HepG2 (cell line): ENCODE measurements at regions not wholly inside any gene's neighbourhood (a gene's known extent, or its start where the extent isn't known, plus 50 kb on each side); places are given as distances from the start of the nearest gene placed in this dataset.

Experiments
- ATF1 ChIP-seq: IDR thresholded peaks from 2 replicates; pipeline ENCODE4 v1.6.1; 2016; ENCODE audit warnings: mild to moderate bottlenecking, control low read depth
- CEBPG ChIP-seq: IDR thresholded peaks from 2 replicates; pipeline ENCODE4 v1.6.1; 2016
- DMAP1 ChIP-seq: IDR thresholded peaks from 2 replicates; pipeline ENCODE4 v1.6.1; 2016
- DR1 ChIP-seq: sonication (generic); formaldehyde crosslinking; IDR thresholded peaks from 2 replicates; pipeline ENCODE4 v1.8.0; 2021; ENCODE audit warnings: mild to moderate bottlenecking, missing genetic modification reagents, inconsistent platforms
- KAT8 ChIP-seq: IDR thresholded peaks from 2 replicates; pipeline ENCODE4 v1.6.1; 2016; ENCODE audit warnings: missing genetic modification reagents, missing compliant biosample characterization
- KDM1A ChIP-seq: IDR thresholded peaks from 2 replicates; pipeline ENCODE4 v1.6.1; 2016; ENCODE audit warnings: missing compliant biosample characterization
- PHF20 ChIP-seq: sonication (generic); formaldehyde crosslinking; IDR thresholded peaks from 2 replicates; pipeline ENCODE4 v1.5.0; 2020; ENCODE audit warnings: mild to moderate bottlenecking, missing genetic modification reagents
- POLR2G ChIP-seq: fragments of 200-400 bp; formaldehyde crosslinking; IDR thresholded peaks from 2 replicates; pipeline ENCODE4 v1.6.1; 2018; ENCODE audit warnings: mild to moderate bottlenecking, low read depth, low read length, moderate library complexity
- RFX5 ChIP-seq: IDR thresholded peaks from 2 replicates; pipeline ENCODE4 v1.6.1; 2011; ENCODE audit warnings: low read depth, low read length, improper control_type of control experiment
- SKI ChIP-seq: fragments of 450-650 bp; IDR thresholded peaks from one replicate; pipeline ENCODE4 v1.6.1; 2018; ENCODE audit warnings: mild to moderate bottlenecking; ENCODE audit not compliant: partially characterized antibody
- SP5 ChIP-seq: IDR thresholded peaks from 2 replicates; pipeline ENCODE4 v1.6.1; 2016; ENCODE audit warnings: low read depth, borderline replicate concordance
- SYNCRIP ChIP-seq: fragments of 200-400 bp; formaldehyde crosslinking; IDR thresholded peaks from 2 replicates; pipeline ENCODE4 v1.6.1; 2018; ENCODE audit warnings: mild to moderate bottlenecking, low read depth, low read length; ENCODE audit not compliant: insufficient read depth
- TMF1 ChIP-seq: sonication (generic); formaldehyde crosslinking; IDR thresholded peaks from 2 replicates; pipeline ENCODE4 v1.8.1; 2022; ENCODE audit warnings: low read depth, missing genetic modification reagents
- ZKSCAN5 ChIP-seq: sonication (generic); formaldehyde crosslinking; IDR thresholded peaks from 2 replicates; pipeline ENCODE4 v1.5.1; 2020; ENCODE audit warnings: mild to moderate bottlenecking, missing genetic modification reagents
- ZNF260 ChIP-seq: sonication (generic); formaldehyde crosslinking; IDR thresholded peaks from 2 replicates; pipeline ENCODE4 v1.4.0; 2020; ENCODE audit warnings: missing genetic modification reagents, low read depth, mild to moderate bottlenecking, borderline replicate concordance
- ZNF3 ChIP-seq: IDR thresholded peaks from 2 replicates; pipeline ENCODE4 v1.7.0; 2017; ENCODE audit warnings: inconsistent platforms
- ZNF549 ChIP-seq: sonication (generic); formaldehyde crosslinking; IDR thresholded peaks from 2 replicates; pipeline ENCODE4 v1.5.0; 2020; ENCODE audit warnings: missing genetic modification reagents
- ZNF598 ChIP-seq: sonication (generic); formaldehyde crosslinking; IDR thresholded peaks from 2 replicates; pipeline ENCODE4 v1.5.1; 2020; ENCODE audit warnings: mild to moderate bottlenecking, missing genetic modification reagents, borderline replicate concordance
- ZSCAN21 ChIP-seq: sonication (generic); formaldehyde crosslinking; IDR thresholded peaks from 2 replicates; pipeline ENCODE4 v1.8.0; 2022; ENCODE audit warnings: mild to moderate bottlenecking, missing genetic modification reagents, moderate library complexity, borderline replicate concordance
- ZSCAN25 ChIP-seq: sonication (generic); formaldehyde crosslinking; IDR thresholded peaks from 2 replicates; pipeline ENCODE4 v1.8.0; 2022; ENCODE audit warnings: mild to moderate bottlenecking, missing genetic modification reagents
- ZSCAN29 ChIP-seq: sonication (generic); formaldehyde crosslinking; conservative IDR thresholded peaks from 2 replicates; pipeline ENCODE4 v1.4.0; 2020; ENCODE audit warnings: mild to moderate bottlenecking, missing genetic modification reagents
- TF ChIP-seq, protein P1 (sequence below): sonication (generic); formaldehyde crosslinking; IDR thresholded peaks from 2 replicates; pipeline ENCODE4 v1.5.1; 2020; ENCODE audit warnings: missing genetic modification reagents, mild to moderate bottlenecking, borderline replicate concordance
- TF ChIP-seq, protein P2 (sequence below): sonication (generic); formaldehyde crosslinking; IDR thresholded peaks from 2 replicates; pipeline ENCODE4 v1.8.1; 2023; ENCODE audit warnings: mild to moderate bottlenecking, missing genetic modification reagents
- TF ChIP-seq, protein P3 (sequence below): sonication (generic); formaldehyde crosslinking; IDR thresholded peaks from 2 replicates; pipeline ENCODE4 v1.4.0; 2020; ENCODE audit warnings: missing genetic modification reagents, borderline replicate concordance

DNA sequence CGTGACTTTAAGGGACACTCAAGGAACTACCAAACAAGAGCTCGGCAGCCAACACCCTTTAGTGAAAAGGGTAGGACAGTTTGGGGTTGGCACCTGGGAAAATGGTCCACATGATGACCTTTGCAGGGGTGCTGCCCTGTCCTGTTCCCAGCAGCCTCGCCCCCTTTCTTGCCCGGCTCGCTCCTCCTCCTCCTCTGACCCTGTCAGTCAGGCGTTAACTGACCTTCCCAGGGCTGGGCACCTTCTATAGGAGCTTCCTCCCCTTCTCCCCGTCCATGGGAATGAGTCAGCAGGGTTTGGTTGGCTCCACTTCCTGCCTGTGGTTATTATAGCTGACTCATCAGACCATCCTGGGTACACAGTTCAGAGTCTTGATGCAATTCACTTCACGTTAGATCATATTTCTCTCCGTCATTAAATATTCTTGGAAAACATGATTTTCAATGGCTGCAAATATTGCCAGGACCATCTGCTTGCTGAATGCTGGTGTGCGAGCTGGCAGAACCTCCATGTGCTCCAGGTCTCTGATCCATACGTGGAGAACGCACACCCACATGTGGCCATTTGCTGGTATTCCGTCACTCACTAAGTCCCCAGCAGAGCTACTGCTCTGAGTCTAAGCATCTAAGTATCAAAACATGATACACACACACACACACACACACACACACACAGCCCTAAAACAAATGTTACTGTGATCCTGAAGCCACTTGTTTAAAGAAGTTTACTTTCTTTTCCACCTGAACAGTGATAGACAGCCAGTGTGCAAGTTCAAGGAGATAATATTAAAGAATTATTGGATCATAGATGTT is 185.0 kb downstream of the ANAPC1 start (continued):
- TF ChIP-seq SYNCRIP (no peak), ZNF598 (no peak), PHF20 (CRISPR knock-in tag) (no peak; the same call in none of the 2 replicates), SP5 (CRISPR knock-in tag) (peak; percentile 51; the same call in 1 of the 2 replicates), ZNF260 (CRISPR knock-in tag) (no peak), ATF1 (no peak), SKI (peak; percentile 27), KDM1A (CRISPR knock-in tag) (no peak), ZKSCAN5 (CRISPR knock-in tag) (no peak), POLR2G (peak; percentile 54; the same call in 1 of the 2 replicates), CEBPG (CRISPR knock-in tag) (peak; percentile 73), RFX5 (peak; percentile 72; the same call in 1 of the 2 replicates), ZNF549 (CRISPR knock-in tag) (no peak), TMF1 (CRISPR knock-in tag) (no peak), DMAP1 (CRISPR knock-in tag) (peak; percentile 92), KAT8 (CRISPR knock-in tag) (peak; percentile 86), ZSCAN25 (CRISPR knock-in tag) (peak; percentile 89), ZNF3 (CRISPR knock-in tag) (no peak), ZSCAN29 (CRISPR knock-in tag) (0 out of 2 replicates have a peak, but pooled peaks have one; percentile 25), ZSCAN21 (CRISPR knock-in tag) (peak; percentile 60; the same call in 1 of the 2 replicates), DR1 (no peak)
- TF ChIP-seq, protein P1, sequence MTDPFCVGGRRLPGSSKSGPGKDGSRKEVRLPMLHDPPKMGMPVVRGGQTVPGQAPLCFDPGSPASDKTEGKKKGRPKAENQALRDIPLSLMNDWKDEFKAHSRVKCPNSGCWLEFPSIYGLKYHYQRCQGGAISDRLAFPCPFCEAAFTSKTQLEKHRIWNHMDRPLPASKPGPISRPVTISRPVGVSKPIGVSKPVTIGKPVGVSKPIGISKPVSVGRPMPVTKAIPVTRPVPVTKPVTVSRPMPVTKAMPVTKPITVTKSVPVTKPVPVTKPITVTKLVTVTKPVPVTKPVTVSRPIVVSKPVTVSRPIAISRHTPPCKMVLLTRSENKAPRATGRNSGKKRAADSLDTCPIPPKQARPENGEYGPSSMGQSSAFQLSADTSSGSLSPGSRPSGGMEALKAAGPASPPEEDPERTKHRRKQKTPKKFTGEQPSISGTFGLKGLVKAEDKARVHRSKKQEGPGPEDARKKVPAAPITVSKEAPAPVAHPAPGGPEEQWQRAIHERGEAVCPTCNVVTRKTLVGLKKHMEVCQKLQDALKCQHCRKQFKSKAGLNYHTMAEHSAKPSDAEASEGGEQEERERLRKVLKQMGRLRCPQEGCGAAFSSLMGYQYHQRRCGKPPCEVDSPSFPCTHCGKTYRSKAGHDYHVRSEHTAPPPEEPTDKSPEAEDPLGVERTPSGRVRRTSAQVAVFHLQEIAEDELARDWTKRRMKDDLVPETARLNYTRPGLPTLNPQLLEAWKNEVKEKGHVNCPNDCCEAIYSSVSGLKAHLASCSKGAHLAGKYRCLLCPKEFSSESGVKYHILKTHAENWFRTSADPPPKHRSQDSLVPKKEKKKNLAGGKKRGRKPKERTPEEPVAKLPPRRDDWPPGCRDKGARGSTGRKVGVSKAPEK: no peak
- TF ChIP-seq, protein P2, sequence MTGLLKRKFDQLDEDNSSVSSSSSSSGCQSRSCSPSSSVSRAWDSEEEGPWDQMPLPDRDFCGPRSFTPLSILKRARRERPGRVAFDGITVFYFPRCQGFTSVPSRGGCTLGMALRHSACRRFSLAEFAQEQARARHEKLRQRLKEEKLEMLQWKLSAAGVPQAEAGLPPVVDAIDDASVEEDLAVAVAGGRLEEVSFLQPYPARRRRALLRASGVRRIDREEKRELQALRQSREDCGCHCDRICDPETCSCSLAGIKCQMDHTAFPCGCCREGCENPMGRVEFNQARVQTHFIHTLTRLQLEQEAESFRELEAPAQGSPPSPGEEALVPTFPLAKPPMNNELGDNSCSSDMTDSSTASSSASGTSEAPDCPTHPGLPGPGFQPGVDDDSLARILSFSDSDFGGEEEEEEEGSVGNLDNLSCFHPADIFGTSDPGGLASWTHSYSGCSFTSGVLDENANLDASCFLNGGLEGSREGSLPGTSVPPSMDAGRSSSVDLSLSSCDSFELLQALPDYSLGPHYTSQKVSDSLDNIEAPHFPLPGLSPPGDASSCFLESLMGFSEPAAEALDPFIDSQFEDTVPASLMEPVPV (CRISPR knock-in tag): peak; percentile 71
- TF ChIP-seq, protein P3, sequence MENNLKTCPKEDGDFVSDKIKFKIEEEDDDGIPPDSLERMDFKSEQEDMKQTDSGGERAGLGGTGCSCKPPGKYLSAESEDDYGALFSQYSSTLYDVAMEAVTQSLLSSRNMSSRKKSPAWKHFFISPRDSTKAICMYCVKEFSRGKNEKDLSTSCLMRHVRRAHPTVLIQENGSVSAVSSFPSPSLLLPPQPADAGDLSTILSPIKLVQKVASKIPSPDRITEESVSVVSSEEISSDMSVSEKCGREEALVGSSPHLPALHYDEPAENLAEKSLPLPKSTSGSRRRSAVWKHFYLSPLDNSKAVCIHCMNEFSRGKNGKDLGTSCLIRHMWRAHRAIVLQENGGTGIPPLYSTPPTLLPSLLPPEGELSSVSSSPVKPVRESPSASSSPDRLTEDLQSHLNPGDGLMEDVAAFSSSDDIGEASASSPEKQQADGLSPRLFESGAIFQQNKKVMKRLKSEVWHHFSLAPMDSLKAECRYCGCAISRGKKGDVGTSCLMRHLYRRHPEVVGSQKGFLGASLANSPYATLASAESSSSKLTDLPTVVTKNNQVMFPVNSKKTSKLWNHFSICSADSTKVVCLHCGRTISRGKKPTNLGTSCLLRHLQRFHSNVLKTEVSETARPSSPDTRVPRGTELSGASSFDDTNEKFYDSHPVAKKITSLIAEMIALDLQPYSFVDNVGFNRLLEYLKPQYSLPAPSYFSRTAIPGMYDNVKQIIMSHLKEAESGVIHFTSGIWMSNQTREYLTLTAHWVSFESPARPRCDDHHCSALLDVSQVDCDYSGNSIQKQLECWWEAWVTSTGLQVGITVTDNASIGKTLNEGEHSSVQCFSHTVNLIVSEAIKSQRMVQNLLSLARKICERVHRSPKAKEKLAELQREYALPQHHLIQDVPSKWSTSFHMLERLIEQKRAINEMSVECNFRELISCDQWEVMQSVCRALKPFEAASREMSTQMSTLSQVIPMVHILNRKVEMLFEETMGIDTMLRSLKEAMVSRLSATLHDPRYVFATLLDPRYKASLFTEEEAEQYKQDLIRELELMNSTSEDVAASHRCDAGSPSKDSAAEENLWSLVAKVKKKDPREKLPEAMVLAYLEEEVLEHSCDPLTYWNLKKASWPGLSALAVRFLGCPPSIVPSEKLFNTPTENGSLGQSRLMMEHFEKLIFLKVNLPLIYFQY (CRISPR knock-in tag): no peak
